HepG2 (cell line): ENCODE measurements at regions not wholly inside any gene's neighbourhood (a gene's known extent, or its start where the extent isn't known, plus 50 kb on each side); places are given as distances from the start of the nearest gene placed in this dataset.

Experiments used
- AHR ChIP-seq: IDR thresholded peaks from 2 replicates; pipeline ENCODE4 v1.6.1; 2018; ENCODE audit warnings: missing genetic modification reagents, missing compliant biosample characterization
- BRD4 ChIP-seq: sonication (generic); formaldehyde crosslinking; IDR thresholded peaks from 2 replicates; pipeline ENCODE4 v1.4.0; 2020; ENCODE audit warnings: missing genetic modification reagents
- CBX2 ChIP-seq, 2 experiments: fragments of 200-600 bp in 1 of 2; sonication (generic); formaldehyde crosslinking in 1 of 2; IDR thresholded peaks; 2 replicates each; pipeline versions ENCODE4 v1.7.0 to v1.8.1; 2018 to 2022; ENCODE audit warnings: low read depth in 2 of 2, low read length in 1 of 2, mild to moderate bottlenecking in 1 of 2, missing genetic modification reagents in 1 of 2
- CCDC6 ChIP-seq: sonication (generic); formaldehyde crosslinking; IDR thresholded peaks from 2 replicates; pipeline ENCODE4 v1.8.1; 2022; ENCODE audit warnings: mild to moderate bottlenecking, missing genetic modification reagents, moderate library complexity
- GATAD1 ChIP-seq: IDR thresholded peaks from 2 replicates; pipeline ENCODE4 v1.6.1; 2016; ENCODE audit warnings: missing genetic modification reagents, missing compliant biosample characterization
- IKZF4 ChIP-seq: sonication (generic); formaldehyde crosslinking; IDR thresholded peaks from 2 replicates; pipeline ENCODE4 v1.5.1; 2020; ENCODE audit warnings: borderline replicate concordance, mild to moderate bottlenecking, low read depth, missing genetic modification reagents; ENCODE audit errors: not compliant biosample characterization
- KDM5B ChIP-seq: sonication (generic); formaldehyde crosslinking; IDR thresholded peaks from 2 replicates; pipeline ENCODE4 v1.4.0; 2020; ENCODE audit warnings: missing genetic modification reagents, mild to moderate bottlenecking, borderline replicate concordance
- MAFG ChIP-seq: sonication (generic); formaldehyde crosslinking; IDR thresholded peaks from 2 replicates; pipeline ENCODE4 v1.5.1; 2020; ENCODE audit warnings: mild to moderate bottlenecking, missing genetic modification reagents
- MBNL3 ChIP-seq: fragments of 250-450 bp; sonication (Bioruptor Pico); conservative IDR thresholded peaks from 2 replicates; pipeline ENCODE4 v1.8.0; 2022; ENCODE audit warnings: mild to moderate bottlenecking, inconsistent platforms
- MIXL1 ChIP-seq: IDR thresholded peaks from 2 replicates; pipeline ENCODE4 v1.6.1; 2016
- REXO4 ChIP-seq: sonication (generic); formaldehyde crosslinking; IDR thresholded peaks from 2 replicates; pipeline ENCODE4 v1.8.0; 2022; ENCODE audit warnings: missing genetic modification reagents, mild to moderate bottlenecking, borderline replicate concordance
- RXRB ChIP-seq: IDR thresholded peaks from 2 replicates; pipeline ENCODE4 v1.6.1; 2016; ENCODE audit warnings: borderline replicate concordance, missing genetic modification reagents, missing compliant biosample characterization
- SPEN ChIP-seq: sonication (generic); formaldehyde crosslinking; IDR thresholded peaks from 2 replicates; pipeline ENCODE4 v1.5.1; 2020; ENCODE audit warnings: low read depth, mild to moderate bottlenecking, missing genetic modification reagents
- SUZ12 ChIP-seq: fragments of 150-350 bp; IDR thresholded peaks from 2 replicates; pipeline ENCODE4 v1.6.1; 2014; ENCODE audit warnings: low read depth, low read length
- TAF15 ChIP-seq: fragments of 200-400 bp; formaldehyde crosslinking; IDR thresholded peaks from one replicate; pipeline ENCODE4 v1.6.1; 2018; ENCODE audit warnings: mild to moderate bottlenecking, low read depth, low read length; ENCODE audit not compliant: poor library complexity, severe bottlenecking
- TARDBP ChIP-seq: sonication (generic); formaldehyde crosslinking; IDR thresholded peaks from 2 replicates; pipeline ENCODE4 v1.8.0; 2022; ENCODE audit warnings: mild to moderate bottlenecking, missing genetic modification reagents
- TCF7L2 ChIP-seq: IDR thresholded peaks from 2 replicates; pipeline ENCODE4 v1.6.1; 2011; ENCODE audit warnings: mild to moderate bottlenecking, low read depth, low read length, moderate library complexity
- ZC3H4 ChIP-seq: sonication (generic); formaldehyde crosslinking; IDR thresholded peaks from 2 replicates; pipeline ENCODE4 v1.4.0; 2020; ENCODE audit warnings: missing genetic modification reagents, borderline replicate concordance
- ZNF20 ChIP-seq: sonication (generic); formaldehyde crosslinking; IDR thresholded peaks from 2 replicates; pipeline ENCODE4 v1.4.0; 2020; ENCODE audit warnings: mild to moderate bottlenecking, moderate library complexity, missing genetic modification reagents
- ZNF530 ChIP-seq: sonication (generic); formaldehyde crosslinking; IDR thresholded peaks from 2 replicates; pipeline ENCODE4 v1.5.0; 2020; ENCODE audit warnings: low read depth, mild to moderate bottlenecking, missing genetic modification reagents
- ZNF549 ChIP-seq: sonication (generic); formaldehyde crosslinking; IDR thresholded peaks from 2 replicates; pipeline ENCODE4 v1.5.0; 2020; ENCODE audit warnings: missing genetic modification reagents
- ZNF709 ChIP-seq: sonication (generic); formaldehyde crosslinking; IDR thresholded peaks from 2 replicates; pipeline ENCODE4 v1.5.0; 2020; ENCODE audit warnings: mild to moderate bottlenecking, missing genetic modification reagents
- TF ChIP-seq, protein P1 (sequence below): sonication (generic); formaldehyde crosslinking; IDR thresholded peaks from 2 replicates; pipeline ENCODE4 v1.5.0; 2020; ENCODE audit warnings: missing genetic modification reagents
- TF ChIP-seq, protein P2 (sequence below): sonication (generic); formaldehyde crosslinking; IDR thresholded peaks from 2 replicates; pipeline ENCODE4 v1.4.0; 2020; ENCODE audit warnings: low read depth, mild to moderate bottlenecking, missing genetic modification reagents
- TF ChIP-seq, protein P3 (sequence below): sonication (generic); formaldehyde crosslinking; IDR thresholded peaks from 2 replicates; pipeline ENCODE4 v1.8.0; 2022; ENCODE audit warnings: missing genetic modification reagents, mild to moderate bottlenecking, inconsistent platforms, borderline replicate concordance
- TF ChIP-seq, protein P4 (sequence below): IDR thresholded peaks from 2 replicates; pipeline ENCODE4 v1.6.1; 2016; ENCODE audit warnings: low read depth

DNA sequence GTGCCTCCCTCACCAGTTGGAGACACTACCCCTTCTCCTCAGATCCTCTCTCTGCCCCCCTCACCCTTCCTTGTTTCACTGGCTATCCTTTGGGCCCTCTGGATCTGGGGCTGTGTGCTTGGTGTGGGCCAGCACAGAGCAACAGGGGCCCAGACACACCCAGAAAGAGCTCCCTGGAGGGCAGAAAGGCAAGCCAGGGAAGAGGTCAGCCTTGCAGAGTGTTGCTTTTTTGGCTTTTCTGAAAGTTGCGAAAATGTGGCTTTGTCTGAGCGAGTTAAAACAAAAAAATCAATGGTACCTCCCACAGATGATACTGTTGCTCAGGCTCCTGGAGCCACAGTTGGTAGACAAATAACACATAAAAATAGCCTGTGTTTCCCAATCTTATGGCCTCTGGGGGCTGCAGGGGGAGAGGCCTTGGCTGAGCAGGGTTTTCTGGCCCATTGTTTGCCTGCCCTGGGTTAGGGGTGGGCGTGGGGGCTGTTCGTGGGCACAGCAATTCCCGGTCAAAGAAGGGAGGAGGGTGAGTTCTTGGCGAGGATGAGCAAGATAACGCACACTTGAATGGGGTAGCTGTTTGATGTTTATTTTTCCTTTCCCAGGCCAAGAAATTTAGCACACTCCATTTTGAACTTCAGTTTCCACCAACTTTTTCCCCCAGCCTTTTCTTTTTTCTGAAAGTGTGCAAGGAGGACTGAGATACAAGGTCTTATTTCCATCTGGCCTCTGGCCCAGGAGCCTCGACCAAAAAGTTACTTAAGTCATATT, 167.0 kb upstream of the HAAO start (continued):
- TF ChIP-seq CBX2 (IDR thresholded peaks at IDR 0.05; ENCODE audit: low read depth, low read length): no peak
- TF ChIP-seq CBX2 (CRISPR knock-in tag; IDR thresholded peaks at IDR 0.05; ENCODE audit: low read depth): no peak
- TF ChIP-seq RXRB (CRISPR knock-in tag): 0 out of 2 replicates have a peak, but pooled peaks have one; percentile 53
- no peak for TF ChIP-seq TAF15
- TF ChIP-seq ZC3H4: no peak
- TF ChIP-seq, protein P1, sequence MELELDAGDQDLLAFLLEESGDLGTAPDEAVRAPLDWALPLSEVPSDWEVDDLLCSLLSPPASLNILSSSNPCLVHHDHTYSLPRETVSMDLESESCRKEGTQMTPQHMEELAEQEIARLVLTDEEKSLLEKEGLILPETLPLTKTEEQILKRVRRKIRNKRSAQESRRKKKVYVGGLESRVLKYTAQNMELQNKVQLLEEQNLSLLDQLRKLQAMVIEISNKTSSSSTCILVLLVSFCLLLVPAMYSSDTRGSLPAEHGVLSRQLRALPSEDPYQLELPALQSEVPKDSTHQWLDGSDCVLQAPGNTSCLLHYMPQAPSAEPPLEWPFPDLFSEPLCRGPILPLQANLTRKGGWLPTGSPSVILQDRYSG (CRISPR knock-in tag): no peak
- TF ChIP-seq ZNF709: no peak
- TF ChIP-seq ZNF549 (CRISPR knock-in tag): no peak
- TF ChIP-seq SPEN (CRISPR knock-in tag): no peak
- TF ChIP-seq IKZF4 (CRISPR knock-in tag): no peak
- TF ChIP-seq, protein P2, sequence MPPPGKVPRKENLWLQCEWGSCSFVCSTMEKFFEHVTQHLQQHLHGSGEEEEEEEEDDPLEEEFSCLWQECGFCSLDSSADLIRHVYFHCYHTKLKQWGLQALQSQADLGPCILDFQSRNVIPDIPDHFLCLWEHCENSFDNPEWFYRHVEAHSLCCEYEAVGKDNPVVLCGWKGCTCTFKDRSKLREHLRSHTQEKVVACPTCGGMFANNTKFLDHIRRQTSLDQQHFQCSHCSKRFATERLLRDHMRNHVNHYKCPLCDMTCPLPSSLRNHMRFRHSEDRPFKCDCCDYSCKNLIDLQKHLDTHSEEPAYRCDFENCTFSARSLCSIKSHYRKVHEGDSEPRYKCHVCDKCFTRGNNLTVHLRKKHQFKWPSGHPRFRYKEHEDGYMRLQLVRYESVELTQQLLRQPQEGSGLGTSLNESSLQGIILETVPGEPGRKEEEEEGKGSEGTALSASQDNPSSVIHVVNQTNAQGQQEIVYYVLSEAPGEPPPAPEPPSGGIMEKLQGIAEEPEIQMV (CRISPR knock-in tag): no peak; the same call in 1 of the 2 replicates
- TF ChIP-seq KDM5B (CRISPR knock-in tag): no peak
- no peak for TF ChIP-seq ZNF20 (CRISPR knock-in tag)
- TF ChIP-seq SUZ12: no peak
- TF ChIP-seq MIXL1 (CRISPR knock-in tag): no peak
- TF ChIP-seq REXO4: no peak
- no peak for TF ChIP-seq ZNF530 (CRISPR knock-in tag)
- no peak for TF ChIP-seq BRD4
- TF ChIP-seq, protein P3, sequence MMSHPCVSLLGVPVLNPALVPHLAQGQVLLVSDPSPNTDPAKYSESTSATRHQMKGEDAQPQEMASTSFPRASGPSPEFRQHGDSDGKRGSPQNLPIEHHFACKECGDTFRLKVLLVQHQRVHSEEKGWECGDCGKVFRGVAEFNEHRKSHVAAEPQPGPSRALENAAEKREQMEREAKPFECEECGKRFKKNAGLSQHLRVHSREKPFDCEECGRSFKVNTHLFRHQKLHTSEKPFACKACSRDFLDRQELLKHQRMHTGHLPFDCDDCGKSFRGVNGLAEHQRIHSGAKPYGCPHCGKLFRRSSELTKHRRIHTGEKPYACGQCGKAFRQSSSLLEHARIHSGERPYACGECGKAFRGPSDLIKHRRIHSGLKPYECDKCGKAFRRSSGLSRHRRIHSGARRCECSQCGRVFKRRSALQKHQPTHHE (CRISPR knock-in tag): no peak
- TF ChIP-seq GATAD1 (CRISPR knock-in tag): no peak; the same call in 1 of the 2 replicates
- no peak for TF ChIP-seq CCDC6 (CRISPR knock-in tag)
- TF ChIP-seq, protein P4, sequence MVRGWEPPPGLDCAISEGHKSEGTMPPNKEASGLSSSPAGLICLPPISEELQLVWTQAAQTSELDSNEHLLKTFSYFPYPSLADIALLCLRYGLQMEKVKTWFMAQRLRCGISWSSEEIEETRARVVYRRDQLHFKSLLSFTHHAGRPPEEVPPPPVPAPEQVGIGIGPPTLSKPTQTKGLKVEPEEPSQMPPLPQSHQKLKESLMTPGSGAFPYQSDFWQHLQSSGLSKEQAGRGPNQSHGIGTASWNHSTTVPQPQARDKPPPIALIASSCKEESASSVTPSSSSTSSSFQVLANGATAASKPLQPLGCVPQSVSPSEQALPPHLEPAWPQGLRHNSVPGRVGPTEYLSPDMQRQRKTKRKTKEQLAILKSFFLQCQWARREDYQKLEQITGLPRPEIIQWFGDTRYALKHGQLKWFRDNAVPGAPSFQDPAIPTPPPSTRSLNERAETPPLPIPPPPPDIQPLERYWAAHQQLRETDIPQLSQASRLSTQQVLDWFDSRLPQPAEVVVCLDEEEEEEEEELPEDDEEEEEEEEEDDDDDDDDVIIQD (CRISPR knock-in tag): no peak
- TF ChIP-seq TCF7L2: no peak
- TF ChIP-seq MBNL3: no peak
- no peak for TF ChIP-seq TARDBP (CRISPR knock-in tag)
- no peak for TF ChIP-seq MAFG
- no peak for TF ChIP-seq AHR (CRISPR knock-in tag)
